NCI-H146 treated with DMSO at 0.1 percent for 48 hours (cell line): ENCODE measurements at regions not wholly inside any gene's neighbourhood (a gene's known extent, or its start where the extent isn't known, plus 50 kb on each side); places are given as distances from the start of the nearest gene placed in this dataset.
"Not testable (repeated sequence)": the region's sequence is repeated elsewhere in the genome, so short reads cannot be mapped to it uniquely, and the experiment has no call there.

Experiments
- DNase-seq: peaks from one replicate; lab custom pipeline; 2025; ENCODE audit not compliant: unreplicated experiment; lab: John Stamatoyannopoulos, UW

- DNase-seq, result no peak
These were observed 146.8 kb upstream of the KITLG start for GRCh38 chr12:88726806-88727720.

DNA sequence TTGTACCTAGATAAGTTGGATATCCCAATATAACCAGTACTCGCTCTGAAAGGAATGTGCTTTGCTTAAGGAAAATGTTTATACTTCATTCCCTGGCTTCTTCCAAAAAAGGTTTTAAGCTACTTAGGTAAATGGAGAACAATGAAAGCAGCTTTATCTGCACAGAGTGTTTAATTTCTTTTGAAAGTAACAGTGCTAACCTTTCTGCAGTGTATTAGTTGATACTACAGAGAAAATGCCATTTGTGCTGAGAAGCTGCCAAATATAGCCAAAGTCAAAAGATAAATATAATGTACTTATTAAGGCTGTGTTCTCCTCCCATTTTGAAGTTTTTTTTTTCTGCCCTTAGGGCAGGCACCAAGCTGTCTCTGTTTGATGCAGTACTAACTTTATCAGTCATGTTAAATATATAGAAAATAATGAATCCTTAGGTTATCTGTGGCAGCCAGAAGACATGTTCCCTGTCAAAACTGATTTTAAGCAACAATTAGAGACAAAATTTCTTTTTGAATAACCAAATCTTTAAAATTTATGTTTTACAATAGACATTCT lies 145.4 kb upstream of the KITLG start:
- DNase-seq, result peak; percentile 44

DNA sequence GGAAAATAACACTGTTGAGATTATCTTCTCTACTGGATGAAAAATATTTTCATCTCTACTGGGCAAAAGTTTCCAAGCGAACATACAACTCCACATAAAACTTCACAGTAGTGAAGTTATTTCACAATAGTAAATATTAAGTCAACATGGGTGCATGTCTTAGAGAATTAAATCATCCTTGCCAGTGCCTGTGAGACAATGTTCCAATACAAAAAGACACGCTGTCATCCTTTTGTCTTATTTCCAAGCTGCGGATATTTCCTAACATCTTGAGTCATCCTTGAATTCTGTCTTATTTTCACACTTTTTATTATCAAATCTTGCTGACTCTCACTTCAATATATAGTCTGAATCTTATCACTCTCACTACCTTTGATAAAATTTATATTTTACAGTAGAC lies 142.9 kb upstream of the KITLG start:
- no peak for DNase-seq

DNA sequence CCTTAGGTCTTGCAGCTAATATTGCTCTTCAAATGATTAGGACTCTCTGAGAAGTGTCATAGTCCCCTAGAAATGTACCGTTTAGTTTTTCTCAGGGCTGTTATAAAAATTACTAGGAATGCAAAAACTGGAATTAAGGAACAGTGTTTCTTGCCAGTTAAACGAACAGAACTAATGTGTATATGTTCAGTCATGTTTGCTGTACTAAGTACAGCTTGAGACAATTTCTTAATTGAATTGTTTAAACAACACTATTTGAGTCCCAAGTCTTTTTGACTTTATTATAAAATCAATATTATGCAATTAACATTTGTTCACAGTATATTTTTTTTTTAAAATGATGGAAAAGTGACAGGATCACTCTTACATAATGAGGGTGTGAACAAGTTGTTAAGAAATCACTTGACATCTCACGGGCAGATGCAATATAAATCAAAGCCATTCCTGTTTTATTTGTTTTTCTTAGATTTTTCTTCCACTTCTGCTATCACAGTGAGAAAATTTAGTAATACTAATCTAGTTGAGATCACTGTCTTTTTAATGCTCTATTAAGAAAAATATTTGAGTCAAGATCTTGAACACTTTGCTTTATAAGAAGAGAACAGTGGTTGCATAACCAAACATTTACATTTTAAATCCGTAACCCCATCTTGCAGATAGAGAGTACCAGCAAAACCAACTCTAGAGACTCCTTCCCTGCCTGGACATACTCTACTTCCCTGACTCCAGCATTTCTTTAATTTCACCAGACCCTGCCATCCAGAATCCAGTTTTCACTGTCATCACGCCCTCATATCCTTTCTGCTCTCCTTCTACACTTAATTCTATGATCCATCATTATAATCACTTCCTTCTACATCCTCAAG lies 140.7 kb upstream of the KITLG start:
- no peak for DNase-seq

DNA sequence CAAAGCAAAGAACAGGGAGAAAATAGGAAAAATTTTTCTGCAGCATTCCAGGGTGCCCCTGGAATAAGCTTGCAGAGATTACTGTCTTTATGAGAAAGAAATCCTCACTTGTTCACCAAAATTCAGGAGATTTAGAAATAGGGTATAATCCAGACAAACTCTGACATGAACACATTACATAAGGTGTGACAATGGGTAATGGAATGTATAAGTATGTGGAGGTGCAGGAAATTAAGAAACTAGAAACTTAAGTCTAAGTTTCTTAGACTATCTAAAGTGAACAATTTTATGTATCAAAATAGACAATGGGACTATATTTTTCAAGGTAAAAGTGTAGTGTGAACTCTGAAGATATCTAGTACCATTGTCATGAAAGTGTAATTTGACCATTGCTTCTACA lies 140.0 kb upstream of the KITLG start:
- DNase-seq, result no peak

DNA sequence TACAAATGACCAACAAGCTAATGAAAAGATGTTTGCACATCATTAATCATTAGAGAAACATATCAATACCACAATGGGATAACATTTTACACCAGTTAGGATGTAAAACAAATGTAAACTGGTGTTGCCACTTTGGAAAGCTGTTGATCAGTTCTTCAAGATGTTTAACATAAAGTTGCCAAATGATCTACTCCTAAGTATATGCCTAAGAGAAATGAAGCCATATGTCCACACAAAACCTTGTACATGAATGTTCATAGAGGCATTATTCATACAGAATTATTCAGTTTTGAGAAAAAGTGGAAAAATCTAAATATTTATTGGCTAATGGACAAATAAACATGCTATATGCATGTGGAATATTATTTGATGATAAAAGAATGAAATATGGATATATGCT lies 136.9 kb upstream of the KITLG start:
- no peak for DNase-seq

DNA sequence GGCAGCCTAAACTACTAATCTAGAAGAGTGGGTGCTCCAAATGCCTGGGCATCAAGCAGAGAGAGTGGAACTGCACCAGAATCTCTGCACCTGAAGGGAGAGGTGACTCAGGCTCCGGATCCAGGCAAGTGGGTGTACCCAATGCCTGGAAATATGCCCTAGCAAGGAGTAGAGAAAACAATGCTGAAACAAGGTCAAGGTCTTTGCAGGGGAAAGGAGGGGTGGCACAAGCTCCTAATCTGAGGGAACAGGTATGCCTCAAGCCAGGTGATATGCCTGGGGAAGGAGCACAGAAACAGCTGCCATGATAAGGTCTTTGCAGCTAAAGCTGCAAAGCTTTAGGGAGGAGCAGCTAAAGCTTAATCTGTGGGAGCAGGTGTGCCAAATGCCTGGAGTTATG lies 136.0 kb upstream of the KITLG start:
- no peak for DNase-seq

DNA sequence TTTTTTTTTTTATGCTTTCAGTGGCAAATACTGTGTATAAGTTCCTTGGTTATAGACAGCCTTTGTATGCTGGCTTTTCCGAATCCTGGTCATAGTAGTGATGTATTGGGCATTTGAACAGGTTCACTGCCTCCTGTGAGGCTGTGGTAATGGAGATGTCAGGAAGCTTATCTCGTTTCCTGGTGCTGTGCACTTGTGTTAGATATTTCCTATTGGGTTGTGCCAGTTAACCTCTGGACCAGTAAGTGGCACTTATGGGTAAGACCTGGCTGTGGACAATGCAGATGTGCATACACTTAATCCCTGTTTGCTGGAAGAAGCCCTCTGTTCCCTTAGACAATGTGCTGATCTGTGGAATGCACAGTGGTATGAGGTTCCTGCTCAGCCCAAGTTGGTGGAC lies 135.4 kb upstream of the KITLG start:
- no peak for DNase-seq

DNA sequence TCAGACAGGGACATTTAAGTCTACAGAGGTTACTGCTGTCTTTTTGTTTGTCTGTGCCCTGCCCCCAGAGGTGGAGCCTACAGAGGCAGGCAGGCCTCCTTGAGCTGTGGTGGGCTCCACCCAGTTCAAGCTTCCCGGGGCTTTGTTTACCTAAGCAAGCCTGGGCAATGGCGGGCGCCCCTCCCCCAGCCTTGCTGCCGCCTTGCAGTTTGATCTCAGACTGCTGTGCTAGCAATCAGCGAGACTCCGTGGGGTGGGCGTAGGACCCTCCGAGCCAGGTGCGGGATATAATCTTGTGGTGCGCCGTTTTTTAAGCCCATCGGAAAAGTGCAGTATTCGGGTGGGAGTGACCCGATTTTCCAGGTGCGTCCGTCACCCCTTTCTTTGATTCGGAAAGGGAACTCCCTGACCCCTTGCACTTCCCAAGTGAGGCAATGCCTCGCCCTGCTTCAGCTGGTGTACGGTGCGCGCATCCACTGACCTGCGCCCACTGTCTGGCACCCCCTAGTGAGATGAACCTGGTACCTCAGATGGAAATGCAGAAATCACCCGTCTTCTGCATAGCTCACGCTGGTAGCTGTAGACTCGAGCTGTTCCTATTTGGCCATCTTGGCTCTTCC lies 134.1 kb upstream of the KITLG start:
- not testable (repeated sequence) for DNase-seq

- no peak for DNase-seq
These were observed 127.5 kb upstream of the KITLG start for GRCh38 chr12:88707800-88708199.

DNA sequence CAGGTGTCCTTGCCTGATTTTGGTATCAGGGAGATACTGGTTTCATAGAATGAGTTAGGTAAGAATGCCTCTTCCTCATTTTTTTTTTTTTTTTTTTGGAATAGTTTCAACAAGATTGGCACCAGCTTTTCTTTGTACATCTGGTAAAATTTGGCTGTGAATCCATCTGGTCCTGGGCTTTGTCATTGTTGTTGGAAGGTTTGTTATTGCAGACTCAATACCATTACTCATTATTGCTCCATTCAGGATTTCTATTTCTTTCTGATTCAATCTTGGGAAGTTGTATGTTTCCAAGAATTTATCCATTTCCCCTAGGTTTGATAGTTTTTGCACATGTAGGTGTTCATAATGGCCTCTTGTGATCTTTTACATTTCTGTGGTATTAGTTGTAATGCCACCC lies 126.0 kb upstream of the KITLG start:
- no peak for DNase-seq

GRCh38 chr12:88703790-88704189 lies 123.5 kb upstream of the KITLG start:
- no peak for DNase-seq

GRCh38 chr12:88698471-88698870 lies 118.2 kb upstream of the KITLG start:
- DNase-seq, result no peak

GRCh38 chr12:88693837-88694445 lies 113.7 kb upstream of the KITLG start:
- DNase-seq, result no peak

DNA sequence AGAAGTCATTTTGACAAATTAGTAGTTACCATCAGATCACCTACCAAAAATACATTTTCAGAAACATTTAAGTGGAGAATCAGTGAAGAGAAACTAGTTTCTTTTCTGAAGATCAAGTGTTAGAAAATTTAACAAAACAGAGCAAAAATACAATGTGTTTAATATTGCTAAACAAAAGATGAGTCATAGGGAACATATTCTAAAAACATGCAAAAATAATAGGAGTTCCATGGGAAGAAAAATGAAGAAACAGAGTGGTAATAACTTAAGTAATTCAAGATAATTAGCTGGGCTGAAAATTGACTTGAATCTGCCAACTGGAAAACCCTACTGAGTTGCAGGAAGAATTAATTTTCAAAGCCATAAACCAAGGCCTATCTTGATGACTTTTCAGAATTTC lies 111.5 kb upstream of the KITLG start:
- no peak for DNase-seq

GRCh38 chr12:88684610-88685009 lies 104.3 kb upstream of the KITLG start:
- DNase-seq, result peak; percentile 91

DNA sequence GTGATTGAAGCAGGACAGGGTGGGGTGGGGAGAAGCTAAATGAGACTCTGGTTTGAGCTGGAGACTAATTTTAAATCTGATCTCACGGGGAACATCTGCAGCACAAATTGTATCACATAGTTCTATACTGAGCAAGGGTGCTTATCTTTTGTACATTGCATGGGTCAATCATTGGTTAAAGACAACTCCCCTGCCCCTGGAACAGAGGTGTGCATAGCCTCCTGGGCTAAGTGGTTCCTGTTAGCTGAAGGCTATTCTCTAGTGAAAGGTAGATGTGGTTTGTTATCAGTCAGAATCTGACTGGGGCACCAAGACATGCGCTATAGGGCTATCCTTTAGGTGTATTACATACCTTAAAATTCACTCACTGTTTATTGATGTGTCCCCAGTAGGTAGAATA lies 103.9 kb upstream of the KITLG start:
- DNase-seq, result peak; percentile 71

GRCh38 chr12:88683628-88684027 lies 103.4 kb upstream of the KITLG start:
- DNase-seq, result no peak

- DNase-seq, result no peak
These were observed 101.0 kb upstream of the KITLG start for GRCh38 chr12:88681271-88681670.

GRCh38 chr12:88677464-88677863 lies 97.2 kb upstream of the KITLG start:
- no peak for DNase-seq

GRCh38 chr12:88667615-88668014 lies 87.3 kb upstream of the KITLG start:
- DNase-seq, result not testable (repeated sequence)
